ENCODE measurements at regions not wholly inside any gene's neighbourhood (a gene's known extent, or its start where the extent isn't known, plus 50 kb on each side); places are given as distances from the start of the nearest gene placed in this dataset.

DNA sequence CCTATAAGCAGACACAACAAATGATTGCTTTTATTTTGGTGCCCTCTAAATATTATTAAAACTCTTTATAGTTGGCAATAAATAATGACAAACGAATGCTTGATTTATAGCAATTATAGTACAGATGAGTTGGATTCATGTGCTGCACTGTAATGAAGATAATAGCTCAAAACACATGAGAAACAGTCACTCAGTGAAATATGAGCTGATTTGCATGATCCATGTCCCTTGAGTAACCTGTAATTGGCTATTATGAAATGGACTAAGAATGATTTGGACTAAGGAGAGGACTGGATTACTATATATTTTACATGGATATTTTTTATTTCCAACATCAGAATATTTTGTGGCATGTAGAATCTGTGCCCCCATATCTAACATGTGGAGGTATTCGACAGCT lies 365.6 kb upstream of the UBE2E3 start:
- no peaks in the 10 kb centered on the region for H3K9me3 ChIP-seq
- H3K4me1 ChIP-seq (ENCODE audit: control insufficient read depth in 1 of 2, insufficient read depth in 1 of 2, low read depth in 1 of 2, low read length in 1 of 2) = no peaks in the 10 kb centered on the region
- H3K36me3 ChIP-seq = no peaks in the 10 kb centered on the region
- no peak overlapping the region for H3K27ac ChIP-seq
- H3K4me3 ChIP-seq (ENCODE audit: low read depth in 1 of 2, low read length in 1 of 2) = no peak overlapping the region
- H3K27me3 ChIP-seq = no peaks in the 10 kb centered on the region
- TF ChIP-seq, protein P1, sequence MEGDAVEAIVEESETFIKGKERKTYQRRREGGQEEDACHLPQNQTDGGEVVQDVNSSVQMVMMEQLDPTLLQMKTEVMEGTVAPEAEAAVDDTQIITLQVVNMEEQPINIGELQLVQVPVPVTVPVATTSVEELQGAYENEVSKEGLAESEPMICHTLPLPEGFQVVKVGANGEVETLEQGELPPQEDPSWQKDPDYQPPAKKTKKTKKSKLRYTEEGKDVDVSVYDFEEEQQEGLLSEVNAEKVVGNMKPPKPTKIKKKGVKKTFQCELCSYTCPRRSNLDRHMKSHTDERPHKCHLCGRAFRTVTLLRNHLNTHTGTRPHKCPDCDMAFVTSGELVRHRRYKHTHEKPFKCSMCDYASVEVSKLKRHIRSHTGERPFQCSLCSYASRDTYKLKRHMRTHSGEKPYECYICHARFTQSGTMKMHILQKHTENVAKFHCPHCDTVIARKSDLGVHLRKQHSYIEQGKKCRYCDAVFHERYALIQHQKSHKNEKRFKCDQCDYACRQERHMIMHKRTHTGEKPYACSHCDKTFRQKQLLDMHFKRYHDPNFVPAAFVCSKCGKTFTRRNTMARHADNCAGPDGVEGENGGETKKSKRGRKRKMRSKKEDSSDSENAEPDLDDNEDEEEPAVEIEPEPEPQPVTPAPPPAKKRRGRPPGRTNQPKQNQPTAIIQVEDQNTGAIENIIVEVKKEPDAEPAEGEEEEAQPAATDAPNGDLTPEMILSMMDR (IDR thresholded peaks at IDR 0.05) = no peak

DNA sequence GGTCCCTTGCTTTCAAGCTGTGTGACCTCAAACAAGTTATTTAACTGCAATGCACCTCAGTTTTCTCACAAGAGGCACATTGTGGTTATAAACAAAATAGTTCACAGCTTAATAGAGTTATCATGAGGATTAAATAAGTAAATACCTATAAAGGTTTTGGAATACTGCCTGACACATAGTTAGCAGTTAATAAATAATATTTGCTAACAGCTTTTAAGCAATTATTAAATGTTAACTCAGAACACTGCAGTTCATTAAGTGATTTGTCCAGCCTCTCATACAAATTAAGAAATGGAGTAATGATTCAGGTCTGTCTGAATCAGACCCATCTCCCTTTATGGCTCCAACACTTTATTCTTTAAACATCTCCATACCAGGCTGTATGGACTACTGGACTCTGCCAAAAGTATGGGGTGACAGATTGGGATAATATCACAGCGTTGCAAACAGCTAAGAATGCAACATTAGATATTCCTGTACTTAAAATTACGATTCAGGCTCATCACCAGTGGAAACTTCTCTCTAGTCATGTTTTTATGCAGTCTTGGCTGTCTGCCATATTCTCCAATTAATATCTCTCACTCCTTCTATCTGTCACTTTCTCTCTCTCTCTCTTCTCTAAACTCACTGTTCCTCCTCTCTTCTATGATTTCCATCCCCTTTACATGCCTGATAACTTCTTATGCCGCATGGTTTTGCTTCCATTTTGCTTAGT lies 370.6 kb upstream of the UBE2E3 start:
- Histone ChIP-seq H3K4me1 (ENCODE audit: control insufficient read depth in 1 of 2, insufficient read depth in 1 of 2, low read depth in 1 of 2, low read length in 1 of 2) (no peaks in the 10 kb centered on the region), H3K36me3 (no peaks in the 10 kb centered on the region), H3K9me3 (no peaks in the 10 kb centered on the region), H3K27ac (no peak overlapping the region), H3K27me3 (no peaks in the 10 kb centered on the region), H3K4me3 (ENCODE audit: low read depth in 1 of 2, low read length in 1 of 2) (no peak overlapping the region)
- TF ChIP-seq, protein P1 (IDR thresholded peaks at IDR 0.05) = no peak

DNA sequence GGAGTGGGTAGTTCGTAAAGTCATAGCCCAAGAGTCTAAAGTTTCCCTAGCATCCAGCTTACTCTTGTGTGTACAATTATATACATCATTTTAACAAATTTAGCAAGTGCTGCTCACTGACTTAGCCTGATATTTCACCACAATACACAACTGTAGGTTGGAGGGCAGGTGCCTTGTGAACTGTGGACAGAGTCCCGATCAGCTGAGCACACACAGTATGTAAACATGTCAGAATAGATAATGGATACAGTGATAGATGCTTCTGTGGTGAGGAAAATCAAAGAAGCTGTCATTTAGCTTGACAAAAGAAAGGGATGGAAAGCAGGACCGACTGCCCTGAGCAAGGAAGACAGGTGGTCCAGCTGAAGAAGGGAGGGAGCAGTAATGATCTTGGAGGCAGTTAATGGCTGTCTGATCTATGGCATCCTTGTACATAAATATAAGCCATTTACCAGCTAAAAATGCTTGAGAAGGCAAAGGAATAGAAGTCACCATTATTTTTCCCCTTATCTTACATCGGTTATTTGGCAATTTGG lies 372.8 kb upstream of the UBE2E3 start:
- TF ChIP-seq, protein P1 (IDR thresholded peaks at IDR 0.05) = no peak
- no peaks in the 10 kb centered on the region for H3K27me3 ChIP-seq
- H3K4me3 ChIP-seq (ENCODE audit: low read depth in 1 of 2, low read length in 1 of 2) = no peak overlapping the region
- no peak overlapping the region for H3K27ac ChIP-seq
- no peaks in the 10 kb centered on the region for H3K4me1 ChIP-seq (ENCODE audit: control insufficient read depth in 1 of 2, insufficient read depth in 1 of 2, low read depth in 1 of 2, low read length in 1 of 2)
- H3K9me3 ChIP-seq = no peaks in the 10 kb centered on the region
- no peaks in the 10 kb centered on the region for H3K36me3 ChIP-seq

DNA sequence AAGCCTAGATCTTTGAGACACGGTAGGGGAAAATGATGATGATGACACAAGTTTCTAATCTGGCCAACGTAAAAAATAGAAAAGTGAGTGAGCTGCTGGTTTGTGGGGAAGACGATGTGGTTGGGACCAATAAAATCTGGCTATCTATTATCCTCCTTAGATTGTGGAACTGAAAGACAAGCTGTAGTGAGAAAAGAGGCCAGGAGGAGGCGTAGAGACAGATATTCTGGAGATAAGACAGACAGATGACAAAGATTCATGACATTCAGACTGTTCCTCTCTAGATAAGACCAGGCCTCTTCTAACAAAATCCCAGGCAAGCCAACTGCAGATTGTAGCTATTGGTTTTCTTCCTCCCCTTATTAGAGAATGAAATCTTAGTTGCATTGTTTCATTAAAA lies 376.3 kb upstream of the UBE2E3 start:
- TF ChIP-seq, protein P1 (IDR thresholded peaks at IDR 0.05) = no peak
- H3K4me1 ChIP-seq (ENCODE audit: control insufficient read depth in 1 of 2, insufficient read depth in 1 of 2, low read depth in 1 of 2, low read length in 1 of 2) = no peaks in the 10 kb centered on the region
- no peaks in the 10 kb centered on the region for H3K36me3 ChIP-seq
- no peaks in the 10 kb centered on the region for H3K9me3 ChIP-seq
- no peak overlapping the region for H3K4me3 ChIP-seq (ENCODE audit: low read depth in 1 of 2, low read length in 1 of 2)
- H3K27ac ChIP-seq = no peak overlapping the region
- no peaks in the 10 kb centered on the region for H3K27me3 ChIP-seq

DNA sequence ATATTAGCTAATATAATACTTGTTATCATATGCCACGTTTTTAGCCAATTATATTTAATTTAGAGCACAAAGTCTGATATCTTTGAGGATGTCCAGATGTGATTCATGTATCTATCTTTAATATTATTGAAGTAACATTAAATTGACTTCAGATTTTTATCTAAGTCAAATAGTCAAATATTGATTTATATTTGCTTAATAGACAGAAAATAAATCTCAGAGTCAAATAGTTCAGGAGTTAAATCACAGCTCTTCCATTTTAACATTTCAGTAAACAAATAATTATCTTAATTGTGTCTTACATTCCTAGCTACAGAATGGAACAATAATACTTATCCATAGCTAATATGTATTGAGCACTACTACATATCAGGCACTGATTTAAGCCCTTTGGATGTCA lies 379.4 kb upstream of the UBE2E3 start:
- no peaks in the 10 kb centered on the region for H3K27me3 ChIP-seq
- H3K9me3 ChIP-seq = no peaks in the 10 kb centered on the region
- no peak overlapping the region for H3K4me3 ChIP-seq (ENCODE audit: low read depth in 1 of 2, low read length in 1 of 2)
- H3K4me1 ChIP-seq (ENCODE audit: control insufficient read depth in 1 of 2, insufficient read depth in 1 of 2, low read depth in 1 of 2, low read length in 1 of 2) = no peaks in the 10 kb centered on the region
- TF ChIP-seq, protein P1 (IDR thresholded peaks at IDR 0.05) = no peak
- H3K27ac ChIP-seq = no peak overlapping the region
- no peaks in the 10 kb centered on the region for H3K36me3 ChIP-seq

Measured in neutrophil (primary cell).